GM23248 (cell line): ENCODE measurements at regions not wholly inside any gene's neighbourhood (a gene's known extent, or its start where the extent isn't known, plus 50 kb on each side); places are given as distances from the start of the nearest gene placed in this dataset.
"Not testable (repeated sequence)": the region's sequence is repeated elsewhere in the genome, so short reads cannot be mapped to it uniquely, and the experiment has no call there.

Source experiments
- DNase-seq: peaks from one replicate; pipeline ENCODE4 v3.0.0-alpha.2; 2015
- H2AFZ ChIP-seq: fragments of 200-600 bp; sonication (generic); 2 replicates; pipeline ENCODE4 v1.6.1; 2016; ENCODE audit warnings: antibody characterized with exemption
- H3F3A ChIP-seq: fragments of 200-600 bp; sonication (generic); 2 replicates; pipeline ENCODE4 v1.6.1; 2016; ENCODE audit warnings: mild to moderate bottlenecking, antibody characterized with exemption, mixed run types; ENCODE audit not compliant: insufficient read depth
- H3K27ac ChIP-seq: fragments of 200-600 bp; sonication (generic); 2 replicates; pipeline ENCODE4 v1.5.1; 2016; ENCODE audit warnings: mild to moderate bottlenecking
- H3K27me3 ChIP-seq: fragments of 200-600 bp; sonication (generic); replicated peaks from 2 replicates; pipeline ENCODE4 v1.6.1; 2016; ENCODE audit warnings: mild to moderate bottlenecking; ENCODE audit not compliant: insufficient read depth
- H3K36me3 ChIP-seq: fragments of 200-600 bp; sonication (generic); 2 replicates; pipeline ENCODE4 v1.6.1; 2016; ENCODE audit warnings: low read depth, mild to moderate bottlenecking
- H3K4me1 ChIP-seq: fragments of 200-600 bp; sonication (generic); 2 replicates; pipeline ENCODE4 v1.6.1; 2016; ENCODE audit warnings: mild to moderate bottlenecking; ENCODE audit not compliant: insufficient read depth
- H3K4me2 ChIP-seq: fragments of 200-600 bp; sonication (generic); one replicate; pipeline ENCODE4 v1.6.1; 2016; ENCODE audit warnings: mild to moderate bottlenecking; ENCODE audit not compliant: unreplicated experiment
- H3K4me3 ChIP-seq: fragments of 200-600 bp; sonication (generic); 2 replicates; pipeline ENCODE4 v1.5.1; 2016; ENCODE audit warnings: mild to moderate bottlenecking
- H3K79me2 ChIP-seq: fragments of 200-600 bp; sonication (generic); 2 replicates; pipeline ENCODE4 v1.6.1; 2016; ENCODE audit warnings: mild to moderate bottlenecking; ENCODE audit not compliant: insufficient read depth
- H3K9ac ChIP-seq: fragments of 200-600 bp; sonication (generic); 2 replicates; pipeline ENCODE4 v1.6.1; 2016; ENCODE audit warnings: mild to moderate bottlenecking
- H3K9me2 ChIP-seq: fragments of 200-600 bp; sonication (generic); 2 replicates; pipeline ENCODE4 v1.6.1; 2016; ENCODE audit warnings: mixed run types, mild to moderate bottlenecking, moderate library complexity; ENCODE audit not compliant: insufficient read depth
- H3K9me3 ChIP-seq: fragments of 200-600 bp; sonication (generic); one replicate; pipeline ENCODE4 v1.6.1; 2017; ENCODE audit warnings: low read depth
- H4K20me1 ChIP-seq: fragments of 200-600 bp; sonication (generic); 2 replicates; pipeline ENCODE4 v1.6.0; 2016; ENCODE audit not compliant: insufficient read depth
- EZH2 ChIP-seq: fragments of 200-600 bp; sonication (generic); IDR thresholded peaks from 2 replicates; pipeline ENCODE4 v1.6.1; 2018; ENCODE audit warnings: antibody characterized with exemption, mild to moderate bottlenecking; ENCODE audit not compliant: insufficient read depth, poor library complexity, severe bottlenecking
- EZH2phosphoT487 ChIP-seq: fragments of 200-600 bp; sonication (generic); IDR thresholded peaks from 2 replicates; pipeline ENCODE4 v1.6.1; 2018; ENCODE audit warnings: antibody characterized with exemption, moderate library complexity, mild to moderate bottlenecking, low read depth; ENCODE audit not compliant: insufficient read depth
- WGBS, 2 experiments: methylation state at CpG; one replicate each; pipeline ENCODE4 v1.1.6; 2015 to 2017; ENCODE audit warnings: low lambda C conversion rate in 2 of 2, low coverage in 1 of 2; ENCODE audit errors: missing lambda C conversion rate in 2 of 2; 5-methylcytosine and 5-hydroxymethylcytosine counted together
- in situ Hi-C: fragments of 300-500 bp; cut with MboI; formaldehyde crosslinking; loops from 2 replicates; pipeline ENCODE4 v1.15.0; 2020

DNA sequence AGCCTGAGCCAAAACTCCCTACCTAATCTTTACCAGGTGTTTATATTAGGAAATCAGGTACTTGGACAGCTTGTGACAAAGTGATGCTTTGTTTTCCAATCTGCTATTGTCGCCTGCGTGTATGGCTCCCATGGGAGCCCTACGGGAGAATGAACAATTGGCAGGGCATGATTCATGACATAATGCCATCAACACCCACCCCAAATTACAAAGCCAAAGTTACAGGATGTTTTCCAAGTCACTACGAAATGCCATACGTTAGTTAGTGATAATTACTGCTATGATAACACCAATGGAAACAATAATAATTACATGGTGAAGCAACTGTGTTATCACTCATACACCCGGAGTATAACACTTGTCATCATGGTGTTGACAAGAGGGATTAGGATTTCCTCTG lies 226.4 kb downstream of the FAM181B start:
- Histone ChIP-seq H3K27ac (no peak overlapping the region), H3K9ac (no peak overlapping the region), H3K9me3 (no peaks in the 10 kb centered on the region), H3K27me3 (no peaks in the 10 kb centered on the region), H2AFZ (no peak overlapping the region), H3K4me2 (no peak overlapping the region), H3K4me1 (no peaks in the 10 kb centered on the region), H3K9me2 (no peaks in the 10 kb centered on the region), H3K4me3 (no peak overlapping the region), H3F3A (no peaks in the 10 kb centered on the region), H3K79me2 (no peaks in the 10 kb centered on the region), H3K36me3 (no peaks in the 10 kb centered on the region), H4K20me1 (no peaks in the 10 kb centered on the region)
- in situ Hi-C loops: no loop called here
- DNase-seq: no peak
- TF ChIP-seq EZH2: no peak
- WGBS, 2 experiments: 1 to 3% methylated on average over 6 of the region's 6 CpGs

DNA sequence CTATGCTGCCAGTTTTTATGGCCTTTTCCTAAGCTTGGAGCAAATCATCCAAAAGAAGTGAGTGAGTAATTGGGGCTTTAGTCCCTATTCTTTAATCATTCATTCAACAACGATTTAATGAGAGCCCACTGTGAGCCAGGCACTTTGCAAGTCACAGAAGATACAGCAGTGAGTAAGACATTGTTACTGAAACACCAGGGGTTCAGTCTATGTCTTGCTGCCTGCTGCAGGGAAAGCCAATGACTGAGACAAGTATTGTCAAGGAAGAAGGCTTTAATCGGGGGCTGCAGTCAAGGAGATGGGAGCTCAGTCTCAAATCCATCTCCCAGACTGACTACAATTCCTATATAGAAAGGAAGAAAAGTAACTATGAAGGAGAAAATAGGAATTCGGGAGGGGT lies 228.3 kb downstream of the FAM181B start:
- H3K4me2 ChIP-seq: no peak overlapping the region
- H3K27ac ChIP-seq: no peak overlapping the region
- H2AFZ ChIP-seq: no peak overlapping the region
- no peak for DNase-seq
- no peaks in the 10 kb centered on the region for H3K27me3 ChIP-seq
- no peak overlapping the region for H3K9ac ChIP-seq
- H3F3A ChIP-seq: no peaks in the 10 kb centered on the region
- in situ Hi-C loops: no loop called here
- no peaks in the 10 kb centered on the region for H3K79me2 ChIP-seq
- H3K4me1 ChIP-seq: no peaks in the 10 kb centered on the region
- TF ChIP-seq EZH2: no peak
- H3K9me2 ChIP-seq: no peaks in the 10 kb centered on the region
- no peaks in the 10 kb centered on the region for H3K9me3 ChIP-seq
- WGBS, 2 experiments: 3 to 9% methylated on average over 3 of the region's 3 CpGs
- H3K36me3 ChIP-seq: no peaks in the 10 kb centered on the region
- no peaks in the 10 kb centered on the region for H4K20me1 ChIP-seq
- H3K4me3 ChIP-seq: no peak overlapping the region

DNA sequence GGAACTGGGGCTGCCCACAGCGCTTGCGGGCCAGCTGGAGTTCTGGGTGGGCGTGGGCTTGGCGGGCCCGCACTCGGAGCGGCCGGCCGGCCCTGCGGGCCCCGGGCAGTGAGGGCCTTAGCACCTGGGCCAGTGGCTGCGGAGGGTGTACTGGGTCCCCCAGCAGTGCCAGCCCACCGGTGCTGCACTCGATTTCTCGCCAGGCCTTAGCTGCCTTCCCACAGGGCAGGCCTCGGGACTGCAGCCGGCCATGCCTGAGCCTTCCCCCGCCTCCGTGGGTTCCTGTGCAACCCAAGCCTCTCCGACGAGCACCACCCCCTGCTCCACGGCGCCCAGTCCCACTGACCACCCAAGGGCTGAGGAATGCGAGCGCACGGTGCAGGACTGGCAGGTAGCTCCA lies 232.5 kb downstream of the FAM181B start:
- H3K9me2 ChIP-seq, H3K36me3 ChIP-seq, H3F3A ChIP-seq, H3K4me3 ChIP-seq, H3K27me3 ChIP-seq, H2AFZ ChIP-seq, H3K79me2 ChIP-seq, DNase-seq, H3K27ac ChIP-seq, H4K20me1 ChIP-seq, H3K4me1 ChIP-seq, H3K9me3 ChIP-seq, H3K4me2 ChIP-seq, in situ Hi-C loops, H3K9ac ChIP-seq: not testable (repeated sequence)
- WGBS, 2 experiments: 70 to 78% methylated on average over 26 of the region's 26 CpGs

DNA sequence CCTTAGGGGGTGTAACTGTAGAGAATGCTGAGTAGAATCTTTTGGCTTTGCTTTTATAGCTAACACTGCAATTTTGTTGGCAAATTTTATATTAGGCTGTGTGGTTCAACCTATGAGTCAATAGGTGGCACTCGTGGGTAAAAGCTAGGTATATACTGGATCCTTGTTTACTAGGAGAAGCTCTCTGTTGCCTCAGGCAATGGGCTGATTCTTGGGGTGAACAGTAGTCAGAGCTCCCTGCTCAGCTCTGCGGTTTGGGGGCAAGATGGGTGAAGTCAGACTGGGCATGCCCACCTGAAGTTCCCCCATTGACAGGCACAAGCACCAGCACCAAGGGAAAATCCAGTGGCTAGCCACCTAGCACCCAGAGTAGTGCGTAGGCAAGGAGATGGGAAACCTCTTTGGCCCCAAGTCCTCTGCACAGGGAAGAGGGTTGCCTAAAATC lies 238.7 kb downstream of the FAM181B start:
- WGBS, 2 experiments: 6 to 11% methylated on average over 3 of the region's 3 CpGs

DNA sequence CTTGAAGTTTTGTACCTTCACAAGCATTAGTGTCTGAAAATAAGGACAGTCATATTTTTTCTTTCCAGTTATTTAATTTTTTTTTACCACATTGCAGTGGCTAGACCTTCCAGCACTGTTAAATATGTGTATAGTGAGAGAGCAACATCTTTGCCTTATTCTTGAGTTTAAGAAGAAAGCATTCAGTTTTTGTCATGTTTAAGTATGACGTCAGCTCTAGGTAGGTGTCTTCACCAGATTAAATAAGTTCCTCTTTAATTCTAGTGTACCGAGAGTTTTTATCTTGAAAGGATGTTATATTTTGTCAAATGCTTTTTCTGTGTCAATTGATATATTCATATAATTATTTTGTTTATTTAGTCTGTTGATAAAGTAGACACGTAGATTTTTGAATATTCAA lies 258.8 kb downstream of the FAM181B start:
- no peak overlapping the region for H3K4me2 ChIP-seq
- no peak overlapping the region for H2AFZ ChIP-seq
- H3K36me3 ChIP-seq: no peaks in the 10 kb centered on the region
- no peak overlapping the region for H3K9ac ChIP-seq
- H3K9me3 ChIP-seq: no peaks in the 10 kb centered on the region
- no peak overlapping the region for H3K27ac ChIP-seq
- in situ Hi-C loops: no loop called here
- H3F3A ChIP-seq: no peaks in the 10 kb centered on the region
- no peak for DNase-seq
- no peaks in the 10 kb centered on the region for H4K20me1 ChIP-seq
- no peaks in the 10 kb centered on the region for H3K4me1 ChIP-seq
- no peaks in the 10 kb centered on the region for H3K79me2 ChIP-seq
- no peaks in the 10 kb centered on the region for H3K9me2 ChIP-seq
- no peak overlapping the region for H3K4me3 ChIP-seq
- 34 to 38% methylated on average over 3 of the region's 3 CpGs for WGBS, 2 experiments
- TF ChIP-seq EZH2: no peak
- TF ChIP-seq EZH2phosphoT487: no peak
- H3K27me3 ChIP-seq: no peaks in the 10 kb centered on the region

More for the DNA sequence above, 238.7 kb downstream of the FAM181B start:
- H3K9ac ChIP-seq: no peak overlapping the region
- in situ Hi-C loops: no loop called here
- H3K36me3 ChIP-seq: no peaks in the 10 kb centered on the region
- no peaks in the 10 kb centered on the region for H3K4me1 ChIP-seq
- TF ChIP-seq EZH2 (no peak), EZH2phosphoT487 (no peak)
- H2AFZ ChIP-seq: no peak overlapping the region
- H3K4me3 ChIP-seq: no peak overlapping the region
- no peaks in the 10 kb centered on the region for H3K9me3 ChIP-seq
- no peak for DNase-seq
- no peaks in the 10 kb centered on the region for H4K20me1 ChIP-seq
- H3F3A ChIP-seq: no peaks in the 10 kb centered on the region
- H3K27me3 ChIP-seq: no peaks in the 10 kb centered on the region
- no peaks in the 10 kb centered on the region for H3K79me2 ChIP-seq
- no peaks in the 10 kb centered on the region for H3K9me2 ChIP-seq
- H3K27ac ChIP-seq: no peak overlapping the region
- no peak overlapping the region for H3K4me2 ChIP-seq
